VCaP (cell line): ENCODE measurements at regions not wholly inside any gene's neighbourhood (a gene's known extent, or its start where the extent isn't known, plus 50 kb on each side); places are given as distances from the start of the nearest gene placed in this dataset.

Source experiments
- H3K27ac ChIP-seq: fragments of 450-650 bp; 2 replicates; pipeline ENCODE4 v1.5.1; 2017
- CTCF ChIP-seq: fragments of 450-650 bp; conservative IDR thresholded peaks from 2 replicates; pipeline ENCODE4 v1.5.1; 2017; ENCODE audit warnings: mild to moderate bottlenecking, moderate library complexity

- TF ChIP-seq CTCF, result no peak
- no peak overlapping the region for H3K27ac ChIP-seq
These were observed 228.9 kb upstream of the JAG1 start for GRCh38 chr20:10902576-10903282.

GRCh38 chr20:10906834-10907233 lies 233.0 kb upstream of the JAG1 start:
- no peak for TF ChIP-seq CTCF
- no peak overlapping the region for H3K27ac ChIP-seq

- no peak for TF ChIP-seq CTCF
- no peak overlapping the region for H3K27ac ChIP-seq
These were observed 236.0 kb upstream of the JAG1 start for GRCh38 chr20:10909803-10910202.

GRCh38 chr20:10910535-10911178 lies 236.9 kb upstream of the JAG1 start:
- no peak overlapping the region for H3K27ac ChIP-seq
- TF ChIP-seq CTCF, result no peak

- H3K27ac ChIP-seq, result no peak overlapping the region
- no peak for TF ChIP-seq CTCF
These were observed 237.5 kb upstream of the JAG1 start for GRCh38 chr20:10911298-10911697.

GRCh38 chr20:10915815-10916214 lies 242.0 kb upstream of the JAG1 start:
- no peak for TF ChIP-seq CTCF

GRCh38 chr20:10916312-10916711 lies 242.5 kb upstream of the JAG1 start:
- no peak for TF ChIP-seq CTCF
- H3K27ac ChIP-seq, result no peak overlapping the region

More at GRCh38 chr20:10915815-10916214, 242.0 kb upstream of the JAG1 start:
- H3K27ac ChIP-seq, result no peak overlapping the region
